Activated B cell treated with CpG ODN at 0.5 μM for 24 hours (primary cell): ENCODE measurements at regions not wholly inside any gene's neighbourhood (a gene's known extent, or its start where the extent isn't known, plus 50 kb on each side); places are given as distances from the start of the nearest gene placed in this dataset.
"Not testable (repeated sequence)": the region's sequence is repeated elsewhere in the genome, so short reads cannot be mapped to it uniquely, and the experiment has no call there.

Source experiments
- ATAC-seq: fragments of 200-7000 bp; cut with Tn5 transposase; one replicate; pipeline ENCODE4 v1.10.0; 2021; ENCODE audit warnings: low read depth, mild to moderate bottlenecking, moderate library complexity
- CTCF ChIA-PET: fragments of 350-600 bp; sonication (Branson Sonifier 250); formaldehyde crosslinking; loops from one replicate; lab custom pipeline; 2021; ENCODE audit warnings: antibody characterized with exemption; lab: Charles Lee
- POLR2A ChIA-PET: fragments of 350-600 bp; sonication (Branson Sonifier 250); formaldehyde crosslinking; loops from one replicate; lab custom pipeline; 2021; ENCODE audit warnings: antibody characterized with exemption; lab: Charles Lee
- DNase-seq: peaks from one replicate; pipeline ENCODE4 v3.0.0; 2022
- H3K27ac Mint-ChIP-seq: one replicate; pipeline ENCODE4 v1.8.0; 2020; ENCODE audit warnings: mixed read lengths
- H3K27me3 Mint-ChIP-seq: one replicate; pipeline ENCODE4 v1.8.0; 2021; ENCODE audit warnings: mixed read lengths
- H3K36me3 Mint-ChIP-seq: one replicate; pipeline ENCODE4 v1.8.0; 2021; ENCODE audit warnings: low read depth, mixed read lengths
- H3K4me1 Mint-ChIP-seq: one replicate; pipeline ENCODE4 v1.8.0; 2021; ENCODE audit warnings: mixed read lengths
- H3K4me3 Mint-ChIP-seq: one replicate; pipeline ENCODE4 v1.8.0; 2020; ENCODE audit warnings: mild to moderate bottlenecking, mixed read lengths
- H3K9me3 Mint-ChIP-seq: one replicate; pipeline ENCODE4 v1.8.0; 2020; ENCODE audit warnings: mixed read lengths
- CTCF ChIP-seq: fragments of 200-600 bp; IDR thresholded peaks from one replicate; pipeline ENCODE4 v1.8.0; 2022; ENCODE audit warnings: antibody characterized with exemption, mild to moderate bottlenecking
- intact Hi-C: fragments of 100-400 bp; cut with micrococcal nuclease; formaldehyde crosslinking; loops from one replicate; pipeline ENCODE4 v1.15.1; 2024

- Mint-ChIP-seq H3K27ac (no peak overlapping the region), H3K9me3 (no peaks in the 10 kb centered on the region), H3K36me3 (no peaks in the 10 kb centered on the region), H3K4me1 (no peaks in the 10 kb centered on the region), H3K27me3 (no peaks in the 10 kb centered on the region), H3K4me3 (no peak overlapping the region)
- DNase-seq (no peak), ATAC-seq (no peak)
- intact Hi-C loops: no loop called here
- ChIA-PET POLR2A (no interaction called here), CTCF (no interaction called here)
- no peak for TF ChIP-seq CTCF
These were observed 118.7 kb upstream of the F3 start for GRCh38 chr1:94660258-94660657.

GRCh38 chr1:94659202-94659601, 117.6 kb upstream of the F3 start:
- DNase-seq, H3K27ac Mint-ChIP-seq, H3K4me1 Mint-ChIP-seq, H3K4me3 Mint-ChIP-seq, CTCF ChIA-PET, H3K27me3 Mint-ChIP-seq, POLR2A ChIA-PET, H3K36me3 Mint-ChIP-seq, ATAC-seq, intact Hi-C loops, H3K9me3 Mint-ChIP-seq: not testable (repeated sequence)

GRCh38 chr1:94658221-94658620, 116.7 kb upstream of the F3 start:
- ATAC-seq: no peak
- no peak for TF ChIP-seq CTCF

GRCh38 chr1:94657776-94658175, 116.2 kb upstream of the F3 start:
- ATAC-seq, H3K27me3 Mint-ChIP-seq, DNase-seq, H3K27ac Mint-ChIP-seq, H3K36me3 Mint-ChIP-seq, intact Hi-C loops, CTCF ChIA-PET, H3K9me3 Mint-ChIP-seq, H3K4me3 Mint-ChIP-seq, H3K4me1 Mint-ChIP-seq, POLR2A ChIA-PET: not testable (repeated sequence)

More at GRCh38 chr1:94658221-94658620, 116.7 kb upstream of the F3 start:
- no peaks in the 10 kb centered on the region for H3K9me3 Mint-ChIP-seq
- intact Hi-C loops: no loop called here
- CTCF ChIA-PET: no interaction called here
- H3K27me3 Mint-ChIP-seq: peaks cover 1% of the 10 kb centered on the region
- H3K4me3 Mint-ChIP-seq: no peak overlapping the region
- H3K36me3 Mint-ChIP-seq: no peaks in the 10 kb centered on the region
- POLR2A ChIA-PET: no interaction called here
- H3K27ac Mint-ChIP-seq: no peak overlapping the region
- DNase-seq: no peak
- no peaks in the 10 kb centered on the region for H3K4me1 Mint-ChIP-seq

- TF ChIP-seq CTCF: no peak
- CTCF ChIA-PET: no interaction called here
- Mint-ChIP-seq H3K27ac (no peak overlapping the region), H3K9me3 (no peaks in the 10 kb centered on the region), H3K4me3 (no peak overlapping the region), H3K27me3 (peaks cover 2% of the 10 kb centered on the region), H3K4me1 (no peaks in the 10 kb centered on the region), H3K36me3 (no peaks in the 10 kb centered on the region)
- intact Hi-C loops: no loop called here
- ATAC-seq (no peak), DNase-seq (no peak)
- POLR2A ChIA-PET: no interaction called here
These were observed 115.4 kb upstream of the F3 start for GRCh38 chr1:94656967-94657366.

GRCh38 chr1:94654919-94655318, 113.4 kb upstream of the F3 start:
- CTCF ChIA-PET: no interaction called here

More at GRCh38 chr1:94654919-94655318, 113.4 kb upstream of the F3 start:
- TF ChIP-seq CTCF: no peak
- H3K27ac Mint-ChIP-seq: no peak overlapping the region
- intact Hi-C loops: no loop called here
- H3K4me3 Mint-ChIP-seq: no peak overlapping the region
- no peaks in the 10 kb centered on the region for H3K9me3 Mint-ChIP-seq
- peaks cover 2% of the 10 kb centered on the region for H3K27me3 Mint-ChIP-seq
- no peak for DNase-seq
- POLR2A ChIA-PET: no interaction called here
- H3K36me3 Mint-ChIP-seq: no peaks in the 10 kb centered on the region
- ATAC-seq: no peak
- no peaks in the 10 kb centered on the region for H3K4me1 Mint-ChIP-seq
